ENCODE measurements at regions not wholly inside any gene's neighbourhood (a gene's known extent, or its start where the extent isn't known, plus 50 kb on each side); places are given as distances from the start of the nearest gene placed in this dataset.
"Not testable (repeated sequence)": the region's sequence is repeated elsewhere in the genome, so short reads cannot be mapped to it uniquely, and the experiment has no call there.

DNA sequence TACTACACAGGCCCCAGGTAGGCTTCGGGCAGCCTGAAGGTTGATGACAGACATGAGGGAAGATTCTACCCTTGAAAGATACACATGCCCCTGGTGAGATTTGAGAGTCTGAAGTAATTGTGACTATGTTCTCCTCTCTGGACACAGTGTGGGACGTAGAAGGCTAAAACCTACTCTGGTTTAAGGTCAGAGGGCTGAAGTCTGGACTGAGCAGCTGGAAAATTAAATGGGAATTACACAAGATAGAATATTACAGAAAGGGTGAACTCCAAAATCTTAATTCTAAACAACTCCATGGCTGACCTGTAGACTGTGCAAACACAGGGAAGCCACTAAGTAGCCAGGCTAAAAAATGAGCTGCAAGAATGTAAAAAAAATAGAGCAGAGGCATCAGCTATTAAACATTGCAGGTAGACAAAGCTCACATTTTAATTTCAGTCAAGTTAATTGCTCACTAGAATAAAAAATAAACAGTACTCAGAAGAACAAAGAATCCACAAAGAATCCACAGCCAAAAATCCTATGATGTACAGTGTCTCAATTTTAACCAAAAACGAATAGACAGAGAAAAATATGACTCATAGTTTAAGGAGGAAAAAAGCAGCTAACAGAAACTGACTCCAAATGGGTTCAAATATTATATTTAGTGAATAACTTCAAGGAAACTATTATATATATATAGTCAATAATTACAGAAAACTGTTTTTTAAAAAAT is 170.4 kb downstream of the PCDH18 start:
- Mint-ChIP-seq H3K27ac (peak overlapping the region in 1 of 3 experiments; percentile 45), H3K27me3 (ENCODE audit: low read depth) (no peaks in the 10 kb centered on the region), H3K4me1 (peaks cover 28% of the 10 kb centered on the region), H3K4me3 (no peak overlapping the region), H3K9me3 (no peaks in the 10 kb centered on the region), H3K36me3 (ENCODE audit: low read depth) (peaks cover 3% of the 10 kb centered on the region)
- TF ChIP-seq, protein P1, sequence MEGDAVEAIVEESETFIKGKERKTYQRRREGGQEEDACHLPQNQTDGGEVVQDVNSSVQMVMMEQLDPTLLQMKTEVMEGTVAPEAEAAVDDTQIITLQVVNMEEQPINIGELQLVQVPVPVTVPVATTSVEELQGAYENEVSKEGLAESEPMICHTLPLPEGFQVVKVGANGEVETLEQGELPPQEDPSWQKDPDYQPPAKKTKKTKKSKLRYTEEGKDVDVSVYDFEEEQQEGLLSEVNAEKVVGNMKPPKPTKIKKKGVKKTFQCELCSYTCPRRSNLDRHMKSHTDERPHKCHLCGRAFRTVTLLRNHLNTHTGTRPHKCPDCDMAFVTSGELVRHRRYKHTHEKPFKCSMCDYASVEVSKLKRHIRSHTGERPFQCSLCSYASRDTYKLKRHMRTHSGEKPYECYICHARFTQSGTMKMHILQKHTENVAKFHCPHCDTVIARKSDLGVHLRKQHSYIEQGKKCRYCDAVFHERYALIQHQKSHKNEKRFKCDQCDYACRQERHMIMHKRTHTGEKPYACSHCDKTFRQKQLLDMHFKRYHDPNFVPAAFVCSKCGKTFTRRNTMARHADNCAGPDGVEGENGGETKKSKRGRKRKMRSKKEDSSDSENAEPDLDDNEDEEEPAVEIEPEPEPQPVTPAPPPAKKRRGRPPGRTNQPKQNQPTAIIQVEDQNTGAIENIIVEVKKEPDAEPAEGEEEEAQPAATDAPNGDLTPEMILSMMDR (IDR thresholded peaks at IDR 0.05; ENCODE audit: unreplicated experiment in 3 of 3), result no peak

DNA sequence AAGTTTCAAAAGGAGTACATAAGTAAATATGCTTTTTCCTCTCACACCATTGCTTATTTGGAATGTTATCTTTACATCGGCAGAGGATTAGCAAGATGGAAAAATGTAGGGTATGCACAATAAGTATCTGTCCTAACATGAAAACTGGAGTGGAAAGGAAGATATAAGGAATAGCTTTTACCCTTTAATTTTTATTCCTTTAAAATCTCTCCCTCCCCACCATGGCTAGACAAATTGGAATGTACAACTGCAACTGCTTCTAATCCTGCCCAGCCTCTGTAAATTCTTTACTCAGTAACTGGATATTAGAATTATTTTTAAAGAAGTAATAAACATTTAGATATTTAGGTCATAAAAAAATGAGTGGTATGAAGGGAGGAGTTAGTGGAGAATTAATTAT is 171.5 kb downstream of the PCDH18 start:
- H3K4me3 Mint-ChIP-seq, result no peak overlapping the region
- H3K9me3 Mint-ChIP-seq, result peaks cover 5% of the 10 kb centered on the region
- peaks cover 7% of the 10 kb centered on the region for H3K36me3 Mint-ChIP-seq (ENCODE audit: low read depth)
- peaks cover 28% of the 10 kb centered on the region for H3K4me1 Mint-ChIP-seq
- H3K27me3 Mint-ChIP-seq (ENCODE audit: low read depth), result no peaks in the 10 kb centered on the region
- peak overlapping the region; percentile 94 to 99 (median 98) for H3K27ac Mint-ChIP-seq
- TF ChIP-seq, protein P1 (IDR thresholded peaks at IDR 0.05; ENCODE audit: unreplicated experiment in 3 of 3), result no peak

DNA sequence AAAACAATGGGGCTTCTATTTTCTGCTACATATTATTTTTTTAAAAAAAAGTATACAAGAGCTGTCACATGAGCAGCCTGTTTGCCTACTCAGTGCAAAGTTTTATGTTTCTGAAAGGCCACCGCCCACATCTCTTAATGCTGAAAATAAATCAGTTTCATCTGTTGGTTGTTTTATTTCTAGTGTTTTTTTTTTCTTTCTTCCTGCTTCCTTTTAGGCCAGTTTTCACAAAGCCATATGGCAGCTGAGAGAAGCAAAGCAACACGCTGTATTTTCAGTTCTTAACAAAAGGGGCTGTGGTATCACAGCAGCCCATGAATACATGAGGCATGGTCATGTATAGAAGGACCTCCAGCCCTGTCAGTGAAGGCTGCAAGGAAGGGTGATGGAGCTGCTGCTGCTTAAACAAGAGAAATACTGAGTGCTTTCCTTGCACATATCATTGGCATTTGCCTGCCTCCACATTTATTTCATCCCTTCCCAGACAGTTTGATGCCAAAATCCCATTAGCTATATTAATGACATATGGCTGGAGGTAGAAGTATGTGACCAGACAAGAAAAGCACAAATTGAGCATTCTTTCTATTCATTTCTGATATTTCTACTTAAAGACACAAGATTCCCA is 172.5 kb downstream of the PCDH18 start:
- peak overlapping the region; percentile 94 to 99 (median 98) for H3K27ac Mint-ChIP-seq
- peaks cover 10% of the 10 kb centered on the region for H3K9me3 Mint-ChIP-seq
- peaks cover 28% of the 10 kb centered on the region for H3K4me1 Mint-ChIP-seq
- no peaks in the 10 kb centered on the region for H3K27me3 Mint-ChIP-seq (ENCODE audit: low read depth)
- H3K36me3 Mint-ChIP-seq (ENCODE audit: low read depth), result peaks cover 9% of the 10 kb centered on the region
- TF ChIP-seq, protein P1 (IDR thresholded peaks at IDR 0.05; ENCODE audit: unreplicated experiment in 3 of 3), result no peak
- peak overlapping the region in 2 of 3 experiments; percentile 6 to 15 for H3K4me3 Mint-ChIP-seq

DNA sequence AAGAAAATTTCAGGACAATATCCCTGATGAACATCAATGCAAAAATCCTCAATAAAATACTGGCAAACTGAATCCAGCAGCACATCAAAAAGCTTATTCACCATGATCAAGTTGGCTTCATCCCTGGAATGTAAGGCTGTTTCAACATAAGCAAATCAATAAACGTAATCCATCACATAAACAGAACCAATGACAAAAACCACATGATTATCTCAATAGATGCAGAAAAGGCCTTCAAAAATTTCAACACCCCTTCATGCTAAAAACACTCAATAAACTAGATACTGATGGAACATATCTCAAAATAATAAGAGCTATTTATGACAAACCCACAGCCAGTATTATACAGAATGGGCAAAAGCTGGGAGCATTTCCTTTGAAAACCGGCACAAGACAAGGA is 177.7 kb downstream of the PCDH18 start:
- peak overlapping the region in 1 of 3 experiments; percentile 7 for H3K27ac Mint-ChIP-seq
- peaks cover 41% of the 10 kb centered on the region for H3K9me3 Mint-ChIP-seq
- not testable (repeated sequence) for H3K27me3 Mint-ChIP-seq (ENCODE audit: low read depth); H3K4me3 Mint-ChIP-seq
- peaks cover 18% of the 10 kb centered on the region for H3K36me3 Mint-ChIP-seq (ENCODE audit: low read depth)
- peaks cover 10% of the 10 kb centered on the region for H3K4me1 Mint-ChIP-seq

DNA sequence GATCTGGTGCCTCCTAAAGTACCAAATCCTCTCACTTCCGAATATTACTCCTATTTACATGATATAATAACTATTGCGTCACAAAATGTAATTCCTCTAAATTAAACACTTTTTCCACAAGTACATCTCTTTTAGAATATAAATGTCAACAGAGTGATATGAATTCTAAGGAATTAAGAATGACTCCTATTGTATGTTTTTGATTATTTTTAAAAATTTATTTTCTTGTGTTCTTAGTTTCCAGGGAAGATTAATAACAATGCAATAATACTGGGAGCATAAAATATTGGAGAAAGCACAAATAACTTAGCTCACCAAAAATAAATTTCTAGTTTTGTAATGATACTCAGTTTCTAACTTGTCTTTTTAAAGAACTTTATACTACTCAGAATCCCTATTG is 184.9 kb downstream of the PCDH18 start:
- TF ChIP-seq, protein P1 (IDR thresholded peaks at IDR 0.05; ENCODE audit: unreplicated experiment in 3 of 3), result no peak
- H3K27me3 Mint-ChIP-seq (ENCODE audit: low read depth), result peaks cover 3% of the 10 kb centered on the region
- peaks cover 6% of the 10 kb centered on the region for H3K36me3 Mint-ChIP-seq (ENCODE audit: low read depth)
- H3K4me1 Mint-ChIP-seq, result no peaks in the 10 kb centered on the region
- peaks cover 16% of the 10 kb centered on the region for H3K9me3 Mint-ChIP-seq
- no peak overlapping the region for H3K4me3 Mint-ChIP-seq
- no peak overlapping the region for H3K27ac Mint-ChIP-seq

DNA sequence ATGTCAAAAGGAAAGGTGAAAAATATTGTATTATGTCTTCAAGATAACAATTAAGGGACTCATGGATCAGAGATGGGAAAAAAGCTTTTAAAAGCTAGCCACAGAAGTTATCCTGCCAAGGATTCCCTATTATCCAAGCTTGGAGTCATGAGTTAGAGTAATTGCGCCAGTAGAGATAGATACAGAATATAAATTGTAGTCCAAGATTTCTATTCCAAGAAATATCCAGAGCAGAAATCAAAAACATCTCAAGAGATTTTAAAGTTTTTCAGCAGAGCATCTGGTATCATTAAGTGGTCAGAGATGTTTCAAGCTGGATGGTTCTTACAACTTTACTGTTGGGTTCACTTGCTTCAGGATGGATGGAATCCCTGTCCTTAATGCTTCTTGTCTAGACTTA is 186.7 kb downstream of the PCDH18 start:
- H3K4me3 Mint-ChIP-seq, result no peak overlapping the region
- TF ChIP-seq, protein P1 (IDR thresholded peaks at IDR 0.05; ENCODE audit: unreplicated experiment in 3 of 3), result no peak
- H3K4me1 Mint-ChIP-seq, result no peaks in the 10 kb centered on the region
- H3K27me3 Mint-ChIP-seq (ENCODE audit: low read depth), result no peaks in the 10 kb centered on the region
- peaks cover 7% of the 10 kb centered on the region for H3K9me3 Mint-ChIP-seq
- H3K36me3 Mint-ChIP-seq (ENCODE audit: low read depth), result no peaks in the 10 kb centered on the region
- peak overlapping the region in 1 of 3 experiments; percentile 32 for H3K27ac Mint-ChIP-seq

Measured in nephron (organoid).